ENCODE measurements at regions not wholly inside any gene's neighbourhood (a gene's known extent, or its start where the extent isn't known, plus 50 kb on each side); places are given as distances from the start of the nearest gene placed in this dataset.
"Not testable (repeated sequence)": the region's sequence is repeated elsewhere in the genome, so short reads cannot be mapped to it uniquely, and the experiment has no call there.

DNA sequence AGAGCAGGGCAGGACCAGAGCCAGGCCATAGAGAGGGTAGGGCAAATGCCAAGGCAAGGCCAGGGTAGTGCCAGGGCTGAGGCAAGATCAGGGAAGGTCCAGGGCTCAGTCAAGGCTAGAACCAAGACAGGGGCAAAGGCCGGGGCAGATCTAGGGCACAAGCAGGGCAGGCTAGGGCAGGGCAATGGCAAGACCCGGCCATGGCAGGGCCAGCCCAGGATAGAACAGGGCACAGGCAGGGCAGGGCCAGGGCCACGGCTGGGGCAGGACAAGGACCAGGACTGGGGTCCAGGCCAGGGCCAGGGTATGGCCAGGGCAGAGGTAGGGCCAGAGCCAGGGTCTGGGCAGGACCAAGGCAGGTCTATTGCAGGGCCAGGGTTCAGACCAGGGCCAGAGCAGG lies 2873.2 kb downstream of the RPIA start:
- TF ChIP-seq, protein P1, sequence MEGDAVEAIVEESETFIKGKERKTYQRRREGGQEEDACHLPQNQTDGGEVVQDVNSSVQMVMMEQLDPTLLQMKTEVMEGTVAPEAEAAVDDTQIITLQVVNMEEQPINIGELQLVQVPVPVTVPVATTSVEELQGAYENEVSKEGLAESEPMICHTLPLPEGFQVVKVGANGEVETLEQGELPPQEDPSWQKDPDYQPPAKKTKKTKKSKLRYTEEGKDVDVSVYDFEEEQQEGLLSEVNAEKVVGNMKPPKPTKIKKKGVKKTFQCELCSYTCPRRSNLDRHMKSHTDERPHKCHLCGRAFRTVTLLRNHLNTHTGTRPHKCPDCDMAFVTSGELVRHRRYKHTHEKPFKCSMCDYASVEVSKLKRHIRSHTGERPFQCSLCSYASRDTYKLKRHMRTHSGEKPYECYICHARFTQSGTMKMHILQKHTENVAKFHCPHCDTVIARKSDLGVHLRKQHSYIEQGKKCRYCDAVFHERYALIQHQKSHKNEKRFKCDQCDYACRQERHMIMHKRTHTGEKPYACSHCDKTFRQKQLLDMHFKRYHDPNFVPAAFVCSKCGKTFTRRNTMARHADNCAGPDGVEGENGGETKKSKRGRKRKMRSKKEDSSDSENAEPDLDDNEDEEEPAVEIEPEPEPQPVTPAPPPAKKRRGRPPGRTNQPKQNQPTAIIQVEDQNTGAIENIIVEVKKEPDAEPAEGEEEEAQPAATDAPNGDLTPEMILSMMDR (IDR thresholded peaks at IDR 0.05; ENCODE audit: insufficient read depth, low read depth, low read length): not testable (repeated sequence)
- TF ChIP-seq EZH2 (IDR thresholded peaks at IDR 0.05; ENCODE audit: insufficient read depth, low read length): not testable (repeated sequence)
